ENCODE measurements at regions not wholly inside any gene's neighbourhood (a gene's known extent, or its start where the extent isn't known, plus 50 kb on each side); places are given as distances from the start of the nearest gene placed in this dataset.
"Not testable (repeated sequence)": the region's sequence is repeated elsewhere in the genome, so short reads cannot be mapped to it uniquely, and the experiment has no call there.

GRCh38 chr9:135186248-135187164, 99.0 kb downstream of the OLFM1 start:
- Histone ChIP-seq H3K9ac (ENCODE audit: low read depth, low read length) (no peak overlapping the region), H3K4me1 (ENCODE audit: insufficient read depth, low read length) (no peaks in the 10 kb centered on the region), H3K9me3 (ENCODE audit: control insufficient read depth, insufficient read depth, low read length) (no peaks in the 10 kb centered on the region), H3K36me3 (ENCODE audit: insufficient read depth, low read length) (no peaks in the 10 kb centered on the region)

- Histone ChIP-seq H3K36me3 (ENCODE audit: insufficient read depth, low read length) (no peaks in the 10 kb centered on the region), H3K9me3 (ENCODE audit: control insufficient read depth, insufficient read depth, low read length) (no peaks in the 10 kb centered on the region), H3K9ac (ENCODE audit: low read depth, low read length) (no peak overlapping the region), H3K4me1 (ENCODE audit: insufficient read depth, low read length) (no peaks in the 10 kb centered on the region)
Measured at GRCh38 chr9:135187365-135187764, 99.9 kb downstream of the OLFM1 start.

GRCh38 chr9:135188681-135189151, 101.2 kb downstream of the OLFM1 start:
- no peaks in the 10 kb centered on the region for H3K4me1 ChIP-seq (ENCODE audit: insufficient read depth, low read length)

GRCh38 chr9:135189497-135189896, 102.0 kb downstream of the OLFM1 start:
- no peaks in the 10 kb centered on the region for H3K36me3 ChIP-seq (ENCODE audit: insufficient read depth, low read length)
- H3K9ac ChIP-seq (ENCODE audit: low read depth, low read length): no peak overlapping the region
- H3K9me3 ChIP-seq (ENCODE audit: control insufficient read depth, insufficient read depth, low read length): no peaks in the 10 kb centered on the region
- no peaks in the 10 kb centered on the region for H3K4me1 ChIP-seq (ENCODE audit: insufficient read depth, low read length)

More at GRCh38 chr9:135188681-135189151, 101.2 kb downstream of the OLFM1 start:
- Histone ChIP-seq H3K9me3 (ENCODE audit: control insufficient read depth, insufficient read depth, low read length) (no peaks in the 10 kb centered on the region), H3K36me3 (ENCODE audit: insufficient read depth, low read length) (no peaks in the 10 kb centered on the region), H3K9ac (ENCODE audit: low read depth, low read length) (no peak overlapping the region)

GRCh38 chr9:135190789-135191577, 103.5 kb downstream of the OLFM1 start:
- no peaks in the 10 kb centered on the region for H3K9me3 ChIP-seq (ENCODE audit: control insufficient read depth, insufficient read depth, low read length)
- no peak overlapping the region for H3K9ac ChIP-seq (ENCODE audit: low read depth, low read length)
- H3K4me1 ChIP-seq (ENCODE audit: insufficient read depth, low read length): no peaks in the 10 kb centered on the region
- no peaks in the 10 kb centered on the region for H3K36me3 ChIP-seq (ENCODE audit: insufficient read depth, low read length)

GRCh38 chr9:135192686-135193085, 105.2 kb downstream of the OLFM1 start:
- 0 out of 2 replicates have a peak, but pooled peaks cover 5% of the 10 kb centered on the region for H3K4me1 ChIP-seq (ENCODE audit: insufficient read depth, low read length)
- H3K9ac ChIP-seq (ENCODE audit: low read depth, low read length): no peak overlapping the region
- H3K36me3 ChIP-seq (ENCODE audit: insufficient read depth, low read length): no peaks in the 10 kb centered on the region

GRCh38 chr9:135195975-135196374, 108.5 kb downstream of the OLFM1 start:
- not testable (repeated sequence) for H3K9me3 ChIP-seq (ENCODE audit: control insufficient read depth, insufficient read depth, low read length)

More at GRCh38 chr9:135192686-135193085, 105.2 kb downstream of the OLFM1 start:
- no peaks in the 10 kb centered on the region for H3K9me3 ChIP-seq (ENCODE audit: control insufficient read depth, insufficient read depth, low read length)

GRCh38 chr9:135196474-135196873, 109.0 kb downstream of the OLFM1 start:
- H3K36me3 ChIP-seq (ENCODE audit: insufficient read depth, low read length): no peaks in the 10 kb centered on the region
- peaks cover 19% of the 10 kb centered on the region; the same call in 1 of the 2 replicates for H3K4me1 ChIP-seq (ENCODE audit: insufficient read depth, low read length)
- no peak overlapping the region for H3K9ac ChIP-seq (ENCODE audit: low read depth, low read length)
- H3K9me3 ChIP-seq (ENCODE audit: control insufficient read depth, insufficient read depth, low read length): peaks cover 3% of the 10 kb centered on the region; the same call in 1 of the 2 replicates

More at GRCh38 chr9:135195975-135196374, 108.5 kb downstream of the OLFM1 start:
- peaks cover 19% of the 10 kb centered on the region; the same call in 1 of the 2 replicates for H3K4me1 ChIP-seq (ENCODE audit: insufficient read depth, low read length)
- H3K9ac ChIP-seq (ENCODE audit: low read depth, low read length); H3K36me3 ChIP-seq (ENCODE audit: insufficient read depth, low read length): not testable (repeated sequence)

GRCh38 chr9:135198144-135198543, 110.7 kb downstream of the OLFM1 start:
- no peak overlapping the region for H3K9ac ChIP-seq (ENCODE audit: low read depth, low read length)
- H3K36me3 ChIP-seq (ENCODE audit: insufficient read depth, low read length): no peaks in the 10 kb centered on the region
- peaks cover 19% of the 10 kb centered on the region; the same call in 1 of the 2 replicates for H3K4me1 ChIP-seq (ENCODE audit: insufficient read depth, low read length)
- peaks cover 3% of the 10 kb centered on the region; the same call in 1 of the 2 replicates for H3K9me3 ChIP-seq (ENCODE audit: control insufficient read depth, insufficient read depth, low read length)

- Histone ChIP-seq H3K36me3 (ENCODE audit: insufficient read depth, low read length) (no peaks in the 10 kb centered on the region), H3K4me1 (ENCODE audit: insufficient read depth, low read length) (peaks cover 19% of the 10 kb centered on the region; the same call in 1 of the 2 replicates), H3K9ac (ENCODE audit: low read depth, low read length) (no peak overlapping the region), H3K9me3 (ENCODE audit: control insufficient read depth, insufficient read depth, low read length) (peaks cover 3% of the 10 kb centered on the region; the same call in 1 of the 2 replicates)
Measured at GRCh38 chr9:135198586-135199285, 111.3 kb downstream of the OLFM1 start.

- Histone ChIP-seq H3K36me3 (ENCODE audit: insufficient read depth, low read length) (no peaks in the 10 kb centered on the region), H3K4me1 (ENCODE audit: insufficient read depth, low read length) (peaks cover 19% of the 10 kb centered on the region; the same call in 1 of the 2 replicates), H3K9me3 (ENCODE audit: control insufficient read depth, insufficient read depth, low read length) (peaks cover 3% of the 10 kb centered on the region; the same call in 1 of the 2 replicates), H3K9ac (ENCODE audit: low read depth, low read length) (no peak overlapping the region)
Measured at GRCh38 chr9:135199489-135199888, 112.0 kb downstream of the OLFM1 start.

- H3K36me3 ChIP-seq (ENCODE audit: insufficient read depth, low read length): no peaks in the 10 kb centered on the region
- peaks cover 19% of the 10 kb centered on the region; the same call in 1 of the 2 replicates for H3K4me1 ChIP-seq (ENCODE audit: insufficient read depth, low read length)
- H3K9me3 ChIP-seq (ENCODE audit: control insufficient read depth, insufficient read depth, low read length): peaks cover 3% of the 10 kb centered on the region; the same call in 1 of the 2 replicates
- no peak overlapping the region for H3K9ac ChIP-seq (ENCODE audit: low read depth, low read length)
Measured at GRCh38 chr9:135201711-135202110, 114.2 kb downstream of the OLFM1 start.

GRCh38 chr9:135204177-135204576, 116.7 kb downstream of the OLFM1 start:
- H3K36me3 ChIP-seq (ENCODE audit: insufficient read depth, low read length): no peaks in the 10 kb centered on the region
- H3K9ac ChIP-seq (ENCODE audit: low read depth, low read length): no peak overlapping the region
- H3K9me3 ChIP-seq (ENCODE audit: control insufficient read depth, insufficient read depth, low read length): peaks cover 3% of the 10 kb centered on the region; the same call in 1 of the 2 replicates
- peaks cover 5% of the 10 kb centered on the region; the same call in 1 of the 2 replicates for H3K4me1 ChIP-seq (ENCODE audit: insufficient read depth, low read length)
